ENCODE measurements at regions not wholly inside any gene's neighbourhood (a gene's known extent, or its start where the extent isn't known, plus 50 kb on each side); places are given as distances from the start of the nearest gene placed in this dataset.

DNA sequence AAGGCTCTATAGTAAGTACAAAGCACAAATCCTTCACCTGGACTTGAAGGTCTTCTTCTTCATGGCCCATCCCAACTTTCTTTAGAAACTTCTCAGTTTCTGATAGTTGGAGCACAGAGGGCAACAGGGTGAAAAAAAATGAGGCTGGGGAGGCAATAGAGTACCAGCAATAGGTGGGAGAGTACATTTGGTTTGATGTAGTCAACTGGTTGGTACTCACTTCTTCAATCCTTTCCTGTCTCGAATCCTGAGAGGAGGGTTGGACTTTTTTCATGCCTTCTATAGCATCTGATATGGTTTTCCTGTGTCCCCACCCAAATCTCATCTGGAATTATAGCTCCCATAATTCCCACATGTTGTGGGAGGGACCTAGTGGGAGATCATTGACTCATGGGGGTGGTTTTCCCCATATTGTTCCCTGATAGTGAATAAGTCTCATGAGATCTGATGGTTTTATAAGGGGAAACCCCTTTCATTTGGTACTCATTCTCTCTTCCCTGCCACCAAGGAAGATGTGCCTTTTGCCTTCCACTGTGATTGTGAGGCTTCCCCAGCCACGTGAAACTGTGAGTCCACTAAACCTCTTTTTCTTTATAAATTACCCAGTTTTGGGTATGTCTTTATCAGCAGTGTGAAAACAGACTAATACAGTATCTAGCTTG lies 75.9 kb upstream of the LCLAT1 start:
- Histone ChIP-seq H3K9ac (ENCODE audit: low read depth, low read length) (no peak overlapping the region), H3K4me3 (ENCODE audit: low read depth, low read length) (no peak overlapping the region), H3K4me1 (ENCODE audit: control insufficient read depth, insufficient read depth, low read length) (no peaks in the 10 kb centered on the region), H3K9me3 (ENCODE audit: control insufficient read depth, insufficient read depth, low read length) (no peaks in the 10 kb centered on the region), H3K36me3 (ENCODE audit: control insufficient read depth, insufficient read depth, low read length) (no peaks in the 10 kb centered on the region), H3K27ac (ENCODE audit: low read depth, low read length) (no peak overlapping the region), H3K27me3 (ENCODE audit: control insufficient read depth, insufficient read depth, low read length) (no peaks in the 10 kb centered on the region)

DNA sequence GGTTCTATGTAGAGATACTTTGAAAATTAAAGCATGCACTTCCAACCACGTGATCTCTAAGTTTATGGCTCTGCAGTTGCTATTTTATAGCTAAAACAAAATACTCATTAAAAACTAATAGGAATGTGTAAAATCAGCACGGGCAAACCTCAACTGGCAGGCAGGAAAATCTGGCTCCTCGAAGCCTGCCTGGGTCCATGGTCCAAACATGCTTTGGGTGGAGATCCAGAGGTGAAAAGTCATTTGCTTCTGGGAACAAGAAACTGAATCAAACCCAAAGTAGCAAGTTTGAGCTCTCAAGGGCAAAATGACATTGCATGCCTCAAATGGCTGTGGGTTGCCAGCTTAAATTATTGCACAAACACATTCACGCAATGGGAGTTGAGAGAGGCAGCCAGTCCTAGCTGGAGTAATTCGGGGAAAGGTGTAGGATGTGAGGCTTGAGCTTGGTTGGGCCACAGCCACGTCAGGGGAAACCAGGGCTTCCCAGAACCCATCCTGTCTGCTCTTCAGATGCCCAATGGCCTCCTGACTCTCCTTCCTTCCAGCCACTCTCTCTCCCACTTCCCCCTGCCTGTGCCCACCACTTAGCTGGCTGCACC lies 75.2 kb upstream of the LCLAT1 start:
- Histone ChIP-seq H3K27me3 (ENCODE audit: control insufficient read depth, insufficient read depth, low read length) (no peaks in the 10 kb centered on the region), H3K4me3 (ENCODE audit: low read depth, low read length) (no peak overlapping the region), H3K9me3 (ENCODE audit: control insufficient read depth, insufficient read depth, low read length) (no peaks in the 10 kb centered on the region), H3K27ac (ENCODE audit: low read depth, low read length) (no peak overlapping the region), H3K36me3 (ENCODE audit: control insufficient read depth, insufficient read depth, low read length) (no peaks in the 10 kb centered on the region), H3K4me1 (ENCODE audit: control insufficient read depth, insufficient read depth, low read length) (no peaks in the 10 kb centered on the region), H3K9ac (ENCODE audit: low read depth, low read length) (no peak overlapping the region)

DNA sequence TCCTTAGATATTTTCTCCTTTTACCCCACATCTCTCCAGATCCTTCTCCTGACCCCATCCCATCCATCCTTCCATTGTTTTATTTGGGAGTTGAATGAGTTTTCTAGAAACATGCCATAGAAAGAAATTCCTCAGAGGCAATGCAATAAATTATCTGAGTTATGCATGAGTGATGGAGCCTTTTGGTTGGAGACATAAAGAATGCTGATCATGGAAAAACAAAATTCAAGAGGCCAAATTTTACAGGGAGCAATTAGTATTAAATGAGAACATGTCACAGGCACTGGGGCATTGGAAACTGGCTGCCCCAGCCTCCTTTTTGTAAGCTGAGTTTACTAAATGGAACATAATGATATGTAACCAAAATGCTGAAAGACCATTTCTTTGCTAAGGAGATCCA lies 74.2 kb upstream of the LCLAT1 start:
- no peak overlapping the region for H3K9ac ChIP-seq (ENCODE audit: low read depth, low read length)
- H3K27ac ChIP-seq (ENCODE audit: low read depth, low read length) = no peak overlapping the region
- H3K27me3 ChIP-seq (ENCODE audit: control insufficient read depth, insufficient read depth, low read length) = no peaks in the 10 kb centered on the region
- no peak overlapping the region for H3K4me3 ChIP-seq (ENCODE audit: low read depth, low read length)
- H3K9me3 ChIP-seq (ENCODE audit: control insufficient read depth, insufficient read depth, low read length) = no peaks in the 10 kb centered on the region
- H3K4me1 ChIP-seq (ENCODE audit: control insufficient read depth, insufficient read depth, low read length) = no peaks in the 10 kb centered on the region
- H3K36me3 ChIP-seq (ENCODE audit: control insufficient read depth, insufficient read depth, low read length) = no peaks in the 10 kb centered on the region

DNA sequence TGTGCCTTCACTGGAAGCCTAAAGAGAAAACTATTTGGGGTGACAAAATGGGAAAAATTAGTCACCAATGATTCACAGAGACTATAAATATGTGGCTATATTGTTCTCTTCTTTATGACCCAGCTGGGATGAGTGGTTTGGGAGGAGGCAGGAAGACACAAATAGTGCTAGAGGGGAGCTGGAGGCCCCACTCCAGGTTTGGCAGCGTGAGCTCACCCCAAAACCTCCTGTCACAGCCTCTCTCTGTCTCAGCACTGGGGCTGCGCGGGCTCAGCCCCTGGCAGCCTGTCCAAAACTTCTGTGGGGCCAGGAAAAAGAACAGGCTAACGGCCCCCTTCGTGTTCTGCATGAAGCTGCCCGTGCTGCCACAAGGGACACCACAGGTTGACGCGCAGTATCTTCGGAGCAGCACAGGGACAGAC lies 73.2 kb upstream of the LCLAT1 start:
- Histone ChIP-seq H3K9me3 (ENCODE audit: control insufficient read depth, insufficient read depth, low read length) (no peaks in the 10 kb centered on the region), H3K4me1 (ENCODE audit: control insufficient read depth, insufficient read depth, low read length) (no peaks in the 10 kb centered on the region), H3K27me3 (ENCODE audit: control insufficient read depth, insufficient read depth, low read length) (no peaks in the 10 kb centered on the region), H3K27ac (ENCODE audit: low read depth, low read length) (no peak overlapping the region), H3K36me3 (ENCODE audit: control insufficient read depth, insufficient read depth, low read length) (no peaks in the 10 kb centered on the region), H3K9ac (ENCODE audit: low read depth, low read length) (no peak overlapping the region), H3K4me3 (ENCODE audit: low read depth, low read length) (no peak overlapping the region)

DNA sequence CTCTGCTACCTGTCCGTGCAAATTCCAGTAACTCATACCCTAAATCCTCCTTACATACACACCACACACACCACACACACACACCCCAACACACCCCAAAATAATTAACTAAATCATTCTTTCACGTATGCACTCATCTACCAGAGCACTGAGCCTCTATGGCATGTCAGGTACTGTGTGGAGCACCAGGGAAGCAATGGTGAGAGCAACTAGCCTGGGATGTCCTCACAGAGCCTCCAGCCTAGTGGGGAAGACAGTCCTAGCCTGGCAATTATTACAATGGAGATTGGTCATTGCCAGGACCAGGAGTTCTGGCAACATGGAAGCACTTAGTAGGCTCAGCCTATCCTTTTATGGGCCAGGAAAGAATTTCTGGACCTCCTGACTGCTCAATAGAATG lies 72.7 kb upstream of the LCLAT1 start:
- Histone ChIP-seq H3K27me3 (ENCODE audit: control insufficient read depth, insufficient read depth, low read length) (no peaks in the 10 kb centered on the region), H3K4me3 (ENCODE audit: low read depth, low read length) (no peak overlapping the region), H3K27ac (ENCODE audit: low read depth, low read length) (no peak overlapping the region), H3K36me3 (ENCODE audit: control insufficient read depth, insufficient read depth, low read length) (no peaks in the 10 kb centered on the region), H3K4me1 (ENCODE audit: control insufficient read depth, insufficient read depth, low read length) (no peaks in the 10 kb centered on the region), H3K9ac (ENCODE audit: low read depth, low read length) (no peak overlapping the region), H3K9me3 (ENCODE audit: control insufficient read depth, insufficient read depth, low read length) (no peaks in the 10 kb centered on the region)

DNA sequence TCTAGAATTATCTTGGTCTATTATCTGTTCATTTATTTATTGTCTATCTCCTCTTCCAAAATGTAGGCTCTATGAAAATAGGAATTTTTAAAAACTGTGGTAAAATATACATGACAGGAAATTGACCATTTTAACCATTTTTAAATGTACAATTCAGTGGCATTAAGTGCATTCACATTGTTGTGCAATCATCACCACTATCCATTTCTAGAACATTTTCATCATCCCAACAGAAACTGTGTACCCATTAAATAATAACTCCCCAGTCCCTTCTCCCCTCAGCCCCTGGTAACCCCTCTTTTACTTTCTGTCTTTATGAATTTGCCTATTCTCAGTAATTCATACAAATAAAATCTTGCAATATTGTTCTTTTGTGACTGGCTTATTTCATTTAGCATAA lies 71.1 kb upstream of the LCLAT1 start:
- H3K27ac ChIP-seq (ENCODE audit: low read depth, low read length) = no peak overlapping the region
- H3K4me1 ChIP-seq (ENCODE audit: control insufficient read depth, insufficient read depth, low read length) = no peaks in the 10 kb centered on the region
- H3K36me3 ChIP-seq (ENCODE audit: control insufficient read depth, insufficient read depth, low read length) = no peaks in the 10 kb centered on the region
- no peak overlapping the region for H3K4me3 ChIP-seq (ENCODE audit: low read depth, low read length)
- H3K9me3 ChIP-seq (ENCODE audit: control insufficient read depth, insufficient read depth, low read length) = no peaks in the 10 kb centered on the region
- no peaks in the 10 kb centered on the region for H3K27me3 ChIP-seq (ENCODE audit: control insufficient read depth, insufficient read depth, low read length)
- no peak overlapping the region for H3K9ac ChIP-seq (ENCODE audit: low read depth, low read length)

DNA sequence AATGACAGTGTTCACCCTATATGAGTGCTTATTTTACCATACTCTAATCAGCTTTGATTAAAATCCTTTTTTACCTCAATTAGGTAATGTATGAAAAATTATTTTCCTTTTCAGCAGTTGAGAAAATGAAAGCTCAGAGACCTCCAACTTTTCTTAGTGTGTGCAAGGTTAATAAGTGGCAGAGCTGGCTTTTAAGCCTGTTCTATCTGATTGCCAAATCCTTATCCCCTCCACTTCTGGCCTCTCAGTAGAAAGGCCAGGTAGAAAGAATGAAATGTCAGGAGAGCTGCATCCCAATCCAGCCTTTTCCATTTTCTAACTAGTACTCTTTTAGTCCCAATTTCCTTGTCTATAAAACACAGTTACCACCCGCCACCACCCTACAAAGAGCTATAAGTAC lies 67.6 kb upstream of the LCLAT1 start:
- no peak overlapping the region for H3K27ac ChIP-seq (ENCODE audit: low read depth, low read length)

DNA sequence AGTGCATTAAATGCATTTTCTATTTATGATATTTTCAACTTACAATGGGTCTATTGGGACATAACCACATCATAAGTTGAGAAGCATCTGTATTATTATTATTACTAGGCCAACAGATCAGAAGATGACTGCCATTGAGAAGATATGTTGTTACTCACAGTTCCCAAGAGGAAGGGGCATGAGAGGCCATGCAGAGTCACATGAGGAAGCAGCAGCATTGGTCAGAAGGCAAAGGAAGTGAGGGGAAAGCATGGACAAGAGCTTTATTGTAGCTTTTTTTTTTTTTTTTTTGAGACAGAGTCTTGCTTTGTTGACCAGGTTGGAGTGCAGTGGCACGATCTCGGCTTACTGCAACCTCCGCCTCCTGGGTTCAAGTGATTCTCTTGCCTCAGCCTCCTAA lies 66.2 kb upstream of the LCLAT1 start:
- H3K9me3 ChIP-seq (ENCODE audit: control insufficient read depth, insufficient read depth, low read length) = no peaks in the 10 kb centered on the region
- no peak overlapping the region for H3K4me3 ChIP-seq (ENCODE audit: low read depth, low read length)
- H3K27ac ChIP-seq (ENCODE audit: low read depth, low read length) = no peak overlapping the region
- no peaks in the 10 kb centered on the region for H3K27me3 ChIP-seq (ENCODE audit: control insufficient read depth, insufficient read depth, low read length)
- H3K4me1 ChIP-seq (ENCODE audit: control insufficient read depth, insufficient read depth, low read length) = no peaks in the 10 kb centered on the region
- no peaks in the 10 kb centered on the region for H3K36me3 ChIP-seq (ENCODE audit: control insufficient read depth, insufficient read depth, low read length)
- H3K9ac ChIP-seq (ENCODE audit: low read depth, low read length) = no peak overlapping the region

More for the DNA sequence above, 67.6 kb upstream of the LCLAT1 start:
- H3K4me3 ChIP-seq (ENCODE audit: low read depth, low read length) = no peak overlapping the region
- H3K9me3 ChIP-seq (ENCODE audit: control insufficient read depth, insufficient read depth, low read length) = no peaks in the 10 kb centered on the region
- H3K9ac ChIP-seq (ENCODE audit: low read depth, low read length) = no peak overlapping the region
- H3K4me1 ChIP-seq (ENCODE audit: control insufficient read depth, insufficient read depth, low read length) = no peaks in the 10 kb centered on the region
- H3K36me3 ChIP-seq (ENCODE audit: control insufficient read depth, insufficient read depth, low read length) = no peaks in the 10 kb centered on the region
- H3K27me3 ChIP-seq (ENCODE audit: control insufficient read depth, insufficient read depth, low read length) = no peaks in the 10 kb centered on the region

DNA sequence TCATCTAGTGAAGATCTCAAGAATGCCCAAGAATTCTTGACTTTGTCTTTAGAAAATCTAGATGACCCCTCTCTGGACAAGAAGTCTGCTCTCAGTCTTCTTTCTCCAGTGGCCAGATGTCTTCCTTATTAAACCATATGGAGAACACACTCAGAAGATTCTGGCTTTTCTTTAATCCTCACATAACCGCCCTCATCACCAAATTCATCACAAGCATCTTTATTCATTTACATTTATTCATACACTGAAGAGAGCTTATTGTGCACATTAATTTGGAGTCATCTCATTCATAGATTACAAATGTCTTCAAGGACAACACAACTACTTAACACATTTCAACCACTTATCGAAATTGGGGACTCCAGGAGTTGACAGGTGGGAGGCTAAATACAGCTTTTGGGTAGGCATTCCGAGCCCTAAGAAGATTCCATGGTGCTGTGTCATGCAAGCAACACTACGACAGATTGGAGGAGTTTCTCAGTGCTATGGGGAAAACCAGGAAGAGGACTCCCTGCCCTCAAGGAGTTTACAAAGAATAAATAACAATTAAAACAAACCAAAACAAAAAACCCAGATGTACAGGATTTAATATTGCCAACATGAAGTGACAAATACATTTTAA lies 64.8 kb upstream of the LCLAT1 start:
- no peaks in the 10 kb centered on the region for H3K27me3 ChIP-seq (ENCODE audit: control insufficient read depth, insufficient read depth, low read length)
- H3K36me3 ChIP-seq (ENCODE audit: control insufficient read depth, insufficient read depth, low read length) = no peaks in the 10 kb centered on the region
- no peaks in the 10 kb centered on the region for H3K9me3 ChIP-seq (ENCODE audit: control insufficient read depth, insufficient read depth, low read length)
- no peak overlapping the region for H3K4me3 ChIP-seq (ENCODE audit: low read depth, low read length)
- no peak overlapping the region for H3K27ac ChIP-seq (ENCODE audit: low read depth, low read length)
- no peaks in the 10 kb centered on the region for H3K4me1 ChIP-seq (ENCODE audit: control insufficient read depth, insufficient read depth, low read length)
- no peak overlapping the region for H3K9ac ChIP-seq (ENCODE audit: low read depth, low read length)

DNA sequence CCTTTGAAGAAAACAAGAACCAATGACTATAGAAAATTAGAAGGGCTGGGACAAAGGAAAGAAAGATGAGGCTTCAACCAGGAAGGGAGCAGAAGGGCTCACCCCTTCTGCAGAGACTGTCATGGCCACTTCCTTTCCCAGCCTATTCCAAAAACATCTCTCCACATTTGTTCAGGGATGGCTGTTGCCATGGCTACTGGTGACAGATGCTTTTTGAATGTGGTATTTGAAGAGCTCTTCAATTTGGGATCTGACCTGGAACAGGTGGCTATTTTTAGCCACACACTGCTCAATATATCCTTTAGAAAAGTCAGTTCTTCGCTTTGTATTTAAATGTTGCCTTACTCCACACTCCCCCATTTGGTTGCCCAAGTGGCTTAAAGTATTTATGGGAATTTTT lies 64.1 kb upstream of the LCLAT1 start:
- Histone ChIP-seq H3K9me3 (ENCODE audit: control insufficient read depth, insufficient read depth, low read length) (no peaks in the 10 kb centered on the region), H3K9ac (ENCODE audit: low read depth, low read length) (no peak overlapping the region), H3K36me3 (ENCODE audit: control insufficient read depth, insufficient read depth, low read length) (no peaks in the 10 kb centered on the region), H3K4me1 (ENCODE audit: control insufficient read depth, insufficient read depth, low read length) (no peaks in the 10 kb centered on the region), H3K4me3 (ENCODE audit: low read depth, low read length) (no peak overlapping the region), H3K27me3 (ENCODE audit: control insufficient read depth, insufficient read depth, low read length) (no peaks in the 10 kb centered on the region), H3K27ac (ENCODE audit: low read depth, low read length) (no peak overlapping the region)

DNA sequence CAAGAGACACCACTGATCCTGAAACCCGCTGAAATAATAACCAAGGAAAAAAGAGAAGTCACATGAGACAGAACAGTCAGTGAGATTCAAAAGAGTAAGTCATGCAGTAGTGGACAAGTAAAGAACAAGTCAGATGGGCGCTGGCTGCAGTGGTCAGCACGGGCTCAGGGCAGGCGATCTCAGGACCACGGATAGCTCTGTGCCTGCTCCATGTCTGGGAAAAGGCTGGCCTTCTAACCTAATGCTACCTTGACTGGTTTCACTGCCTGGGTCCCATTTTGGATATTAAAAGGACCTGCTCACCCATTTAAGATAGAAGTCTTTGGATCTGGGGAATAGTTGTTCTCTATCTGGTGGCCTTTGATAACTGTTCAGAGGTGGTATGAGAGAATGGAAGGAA lies 61.7 kb upstream of the LCLAT1 start:
- no peak overlapping the region for H3K4me3 ChIP-seq (ENCODE audit: low read depth, low read length)
- H3K9ac ChIP-seq (ENCODE audit: low read depth, low read length) = no peak overlapping the region
- no peaks in the 10 kb centered on the region for H3K27me3 ChIP-seq (ENCODE audit: control insufficient read depth, insufficient read depth, low read length)
- H3K9me3 ChIP-seq (ENCODE audit: control insufficient read depth, insufficient read depth, low read length) = no peaks in the 10 kb centered on the region
- H3K36me3 ChIP-seq (ENCODE audit: control insufficient read depth, insufficient read depth, low read length) = no peaks in the 10 kb centered on the region
- no peak overlapping the region for H3K27ac ChIP-seq (ENCODE audit: low read depth, low read length)
- no peaks in the 10 kb centered on the region for H3K4me1 ChIP-seq (ENCODE audit: control insufficient read depth, insufficient read depth, low read length)
